Uterus (tissue), 2 donors: ENCODE measurements at regions not wholly inside any gene's neighbourhood (a gene's known extent, or its start where the extent isn't known, plus 50 kb on each side); places are given as distances from the start of the nearest gene placed in this dataset.

Experiments used
- CTCF ChIP-seq, 4 experiments: fragments of 200-600 bp in 2 of 4; fragments of 450-650 bp in 2 of 4; sonication (generic) in 2 of 4; IDR thresholded peaks; one replicate each; pipeline ENCODE4 v1.5.1; 2016 to 2019; ENCODE audit warnings: antibody characterized with exemption in 4 of 4, mild to moderate bottlenecking in 2 of 4, moderate library complexity in 1 of 4
- POLR2A ChIP-seq, 2 donors: fragments of 450-650 bp; IDR thresholded peaks; one replicate each; pipeline ENCODE4 v1.6.1; 2016; ENCODE audit warnings: antibody characterized with exemption in 2 of 2, mild to moderate bottlenecking in 1 of 2, moderate library complexity in 1 of 2

GRCh38 chr3:162369306-162369705 is 872.7 kb downstream of the OTOL1 start:
- no peak for TF ChIP-seq POLR2A (IDR thresholded peaks at IDR 0.05)
- TF ChIP-seq CTCF (IDR thresholded peaks at IDR 0.05), result no peak
